ENCODE measurements at regions not wholly inside any gene's neighbourhood (a gene's known extent, or its start where the extent isn't known, plus 50 kb on each side); places are given as distances from the start of the nearest gene placed in this dataset.

GRCh38 chr13:34681405-34681955 is 260.6 kb upstream of the NBEA start:
- WGBS, 2 donors = 57 to 68% methylated on average over 4 of the region's 4 CpGs
- intact Hi-C loops (cut with DNase I) = no loop called here
- Histone ChIP-seq H3K4me3 (no peak overlapping the region), H3K27ac (no peak overlapping the region), H3K36me3 (no peaks in the 10 kb centered on the region), H3K4me1 (no peaks in the 10 kb centered on the region), H3K9me3 (no peaks in the 10 kb centered on the region), H3K27me3 (no peaks in the 10 kb centered on the region)
- no peak for TF ChIP-seq CTCF (IDR thresholded peaks at IDR 0.05)
- no peak for TF ChIP-seq POLR2A (IDR thresholded peaks at IDR 0.05)
- no peak for DNase-seq

GRCh38 chr13:34695063-34695462 is 247.0 kb upstream of the NBEA start:
- Histone ChIP-seq H3K9me3 (no peaks in the 10 kb centered on the region), H3K4me3 (no peak overlapping the region), H3K4me1 (no peaks in the 10 kb centered on the region), H3K27me3 (no peaks in the 10 kb centered on the region), H3K27ac (no peak overlapping the region), H3K36me3 (no peaks in the 10 kb centered on the region)
- 54 to 69% methylated on average over 2 of the region's 2 CpGs for WGBS, 2 donors
- intact Hi-C loops (cut with DNase I) = no loop called here
- TF ChIP-seq CTCF (IDR thresholded peaks at IDR 0.05) (no peak), POLR2A (IDR thresholded peaks at IDR 0.05) (no peak)
- no peak for DNase-seq

- Histone ChIP-seq H3K4me1 (no peaks in the 10 kb centered on the region), H3K36me3 (no peaks in the 10 kb centered on the region), H3K27me3 (no peaks in the 10 kb centered on the region), H3K9me3 (no peaks in the 10 kb centered on the region), H3K27ac (no peak overlapping the region), H3K4me3 (no peak overlapping the region)
- no peak for TF ChIP-seq POLR2A (IDR thresholded peaks at IDR 0.05)
- TF ChIP-seq CTCF (IDR thresholded peaks at IDR 0.05) = no peak
- intact Hi-C loops (cut with DNase I) = no loop called here
- DNase-seq = no peak
- WGBS, 2 donors = 42 to 47% methylated on average over 5 of the region's 5 CpGs
Observed at GRCh38 chr13:34696296-34696695, 245.8 kb upstream of the NBEA start.

GRCh38 chr13:34696741-34697140 is 245.3 kb upstream of the NBEA start:
- Histone ChIP-seq H3K9me3 (no peaks in the 10 kb centered on the region), H3K27ac (no peak overlapping the region), H3K4me1 (no peaks in the 10 kb centered on the region), H3K27me3 (no peaks in the 10 kb centered on the region), H3K36me3 (no peaks in the 10 kb centered on the region), H3K4me3 (no peak overlapping the region)
- 86 to 94% methylated on average over 13 to 14 of the region's 14 CpGs for WGBS, 2 donors
- TF ChIP-seq POLR2A (IDR thresholded peaks at IDR 0.05) (no peak), CTCF (IDR thresholded peaks at IDR 0.05) (no peak)
- intact Hi-C loops (cut with DNase I) = no loop called here
- no peak for DNase-seq

- no peaks in the 10 kb centered on the region for H3K27me3 ChIP-seq
- WGBS, 2 donors = 86% methylated on average over 3 of the region's 3 CpGs
- TF ChIP-seq POLR2A (IDR thresholded peaks at IDR 0.05) (no peak), CTCF (IDR thresholded peaks at IDR 0.05) (no peak)
- intact Hi-C loops (cut with DNase I) = no loop called here
- DNase-seq = no peak
- no peak overlapping the region for H3K27ac ChIP-seq
- H3K4me1 ChIP-seq = no peaks in the 10 kb centered on the region
- no peak overlapping the region for H3K4me3 ChIP-seq
- no peaks in the 10 kb centered on the region for H3K9me3 ChIP-seq
- no peaks in the 10 kb centered on the region for H3K36me3 ChIP-seq
Observed at GRCh38 chr13:34698945-34699344, 243.1 kb upstream of the NBEA start.

Data from esophagus squamous epithelium (tissue), 5 donors.